HG02798 (cell line): ENCODE measurements at regions not wholly inside any gene's neighbourhood (a gene's known extent, or its start where the extent isn't known, plus 50 kb on each side); places are given as distances from the start of the nearest gene placed in this dataset.
"Not testable (repeated sequence)": the region's sequence is repeated elsewhere in the genome, so short reads cannot be mapped to it uniquely, and the experiment has no call there.

Experiments
- ATAC-seq: cut with Tn5 transposase; IDR thresholded peaks from one replicate; pipeline ENCODE4 v1.9.1; 2021; ENCODE audit warnings: mild to moderate bottlenecking; ENCODE audit not compliant: unreplicated experiment, poor library complexity

- not testable (repeated sequence) for ATAC-seq
Observed at GRCh38 chr5:109535090-109535489, 125.3 kb upstream of the PJA2 start.

- no peak for ATAC-seq
Observed at GRCh38 chr5:109533751-109534272, 124.0 kb upstream of the PJA2 start.

- ATAC-seq, result no peak
Observed at GRCh38 chr5:109532773-109533364, 123.1 kb upstream of the PJA2 start.

- ATAC-seq, result no peak
Observed at GRCh38 chr5:109531262-109531661, 121.5 kb upstream of the PJA2 start.

GRCh38 chr5:109529987-109530386 is 120.2 kb upstream of the PJA2 start:
- ATAC-seq, result no peak

- ATAC-seq, result no peak
Observed at GRCh38 chr5:109529520-109529919, 119.7 kb upstream of the PJA2 start.

- ATAC-seq, result no peak
Observed at GRCh38 chr5:109524555-109524954, 114.8 kb upstream of the PJA2 start.

- ATAC-seq, result no peak
Observed at GRCh38 chr5:109524026-109524425, 114.3 kb upstream of the PJA2 start.

- no peak for ATAC-seq
Observed at GRCh38 chr5:109522404-109522803, 112.6 kb upstream of the PJA2 start.

- no peak for ATAC-seq
Observed at GRCh38 chr5:109519416-109519815, 109.6 kb upstream of the PJA2 start.

GRCh38 chr5:109516390-109516789 is 106.6 kb upstream of the PJA2 start:
- no peak for ATAC-seq

- ATAC-seq, result no peak
Observed at GRCh38 chr5:109511980-109512734, 102.4 kb upstream of the PJA2 start.

GRCh38 chr5:109506556-109506955 is 96.8 kb upstream of the PJA2 start:
- no peak for ATAC-seq

GRCh38 chr5:109496112-109496511 is 86.3 kb upstream of the PJA2 start:
- ATAC-seq, result no peak

- no peak for ATAC-seq
Observed at GRCh38 chr5:109487753-109488420, 78.1 kb upstream of the PJA2 start.

- ATAC-seq, result no peak
Observed at GRCh38 chr5:109486200-109486804, 76.5 kb upstream of the PJA2 start.

GRCh38 chr5:109485030-109485429 is 75.3 kb upstream of the PJA2 start:
- no peak for ATAC-seq

GRCh38 chr5:109484597-109484996 is 74.8 kb upstream of the PJA2 start:
- ATAC-seq, result no peak

GRCh38 chr5:109483395-109483971 is 73.7 kb upstream of the PJA2 start:
- ATAC-seq, result no peak

GRCh38 chr5:109482748-109483147 is 73.0 kb upstream of the PJA2 start:
- ATAC-seq, result no peak
